ENCODE measurements at regions not wholly inside any gene's neighbourhood (a gene's known extent, or its start where the extent isn't known, plus 50 kb on each side); places are given as distances from the start of the nearest gene placed in this dataset.

GRCh38 chr17:69703751-69704150 lies 289.3 kb downstream of the MAP2K6 start:
- TF ChIP-seq POLR2A (IDR thresholded peaks at IDR 0.05): no peak
- no peak for TF ChIP-seq CTCF (IDR thresholded peaks at IDR 0.05)
- no peak for TF ChIP-seq POLR2AphosphoS5 (IDR thresholded peaks at IDR 0.05)

Measured in suprapubic skin (tissue), 4 donors.